22Rv1 (cell line): ENCODE measurements at regions not wholly inside any gene's neighbourhood (a gene's known extent, or its start where the extent isn't known, plus 50 kb on each side); places are given as distances from the start of the nearest gene placed in this dataset.

Experiments used
- H3K27ac ChIP-seq: fragments of 450-650 bp; 2 replicates; pipeline ENCODE4 v1.5.1; 2017
- ZFX ChIP-seq: fragments of 450-650 bp; IDR thresholded peaks from 2 replicates; pipeline ENCODE4 v1.6.1; 2017; ENCODE audit warnings: antibody characterized with exemption, borderline replicate concordance
- TF ChIP-seq, protein P1 (sequence below): fragments of 450-650 bp; IDR thresholded peaks from 2 replicates; pipeline ENCODE4 v1.5.1; 2017; ENCODE audit warnings: mild to moderate bottlenecking

- peak overlapping the region; percentile 64 for H3K27ac ChIP-seq
- TF ChIP-seq ZFX: no peak
- TF ChIP-seq, protein P1, sequence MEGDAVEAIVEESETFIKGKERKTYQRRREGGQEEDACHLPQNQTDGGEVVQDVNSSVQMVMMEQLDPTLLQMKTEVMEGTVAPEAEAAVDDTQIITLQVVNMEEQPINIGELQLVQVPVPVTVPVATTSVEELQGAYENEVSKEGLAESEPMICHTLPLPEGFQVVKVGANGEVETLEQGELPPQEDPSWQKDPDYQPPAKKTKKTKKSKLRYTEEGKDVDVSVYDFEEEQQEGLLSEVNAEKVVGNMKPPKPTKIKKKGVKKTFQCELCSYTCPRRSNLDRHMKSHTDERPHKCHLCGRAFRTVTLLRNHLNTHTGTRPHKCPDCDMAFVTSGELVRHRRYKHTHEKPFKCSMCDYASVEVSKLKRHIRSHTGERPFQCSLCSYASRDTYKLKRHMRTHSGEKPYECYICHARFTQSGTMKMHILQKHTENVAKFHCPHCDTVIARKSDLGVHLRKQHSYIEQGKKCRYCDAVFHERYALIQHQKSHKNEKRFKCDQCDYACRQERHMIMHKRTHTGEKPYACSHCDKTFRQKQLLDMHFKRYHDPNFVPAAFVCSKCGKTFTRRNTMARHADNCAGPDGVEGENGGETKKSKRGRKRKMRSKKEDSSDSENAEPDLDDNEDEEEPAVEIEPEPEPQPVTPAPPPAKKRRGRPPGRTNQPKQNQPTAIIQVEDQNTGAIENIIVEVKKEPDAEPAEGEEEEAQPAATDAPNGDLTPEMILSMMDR: no peak
These were observed 153.3 kb upstream of the ERCC6L2 start for GRCh38 chr9:95722141-95722540.

DNA sequence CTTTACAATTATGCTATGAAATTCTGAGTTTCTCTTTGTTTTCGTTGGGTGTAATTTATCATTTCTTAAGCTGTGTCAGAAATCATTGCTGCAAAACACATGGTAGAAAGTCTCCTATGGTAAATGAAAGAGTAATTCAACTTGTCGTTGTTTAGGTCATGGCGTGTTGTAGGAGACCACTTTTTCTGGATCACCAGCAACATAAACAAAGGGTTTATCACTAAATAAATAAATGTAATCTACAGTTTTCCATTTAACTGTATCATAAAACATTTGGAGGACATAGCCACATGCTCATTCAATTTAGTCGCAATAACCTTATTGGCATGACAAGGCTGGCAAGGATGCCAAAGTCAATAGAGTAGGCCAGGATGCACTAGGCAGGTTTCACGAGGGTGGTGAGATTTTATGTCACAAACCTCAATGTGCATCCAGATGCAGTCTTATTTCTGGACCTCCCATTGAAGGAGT is 154.4 kb upstream of the ERCC6L2 start:
- H3K27ac ChIP-seq: peak overlapping the region; percentile 64
- TF ChIP-seq ZFX: no peak
- TF ChIP-seq, protein P1: no peak

DNA sequence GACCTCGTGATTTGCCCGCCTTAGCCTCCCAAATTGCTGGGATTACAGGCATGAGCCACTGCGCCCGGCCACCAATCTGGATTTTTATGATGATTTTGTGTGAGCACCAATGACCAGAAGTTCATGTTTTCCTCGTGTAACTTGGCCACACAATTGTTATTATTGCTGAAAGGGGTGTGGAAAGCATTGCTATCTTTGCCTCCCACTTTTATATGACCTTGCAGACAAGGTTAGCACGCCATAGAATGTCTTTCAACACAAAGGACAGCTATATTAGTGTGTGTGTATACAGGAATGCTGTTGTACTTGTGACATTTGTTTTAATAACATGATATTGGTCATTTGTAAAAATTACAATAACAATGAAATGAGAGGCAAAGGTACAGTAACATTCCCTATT is 155.0 kb upstream of the ERCC6L2 start:
- TF ChIP-seq ZFX: no peak
- TF ChIP-seq, protein P1: no peak
- H3K27ac ChIP-seq: peak overlapping the region; percentile 64

DNA sequence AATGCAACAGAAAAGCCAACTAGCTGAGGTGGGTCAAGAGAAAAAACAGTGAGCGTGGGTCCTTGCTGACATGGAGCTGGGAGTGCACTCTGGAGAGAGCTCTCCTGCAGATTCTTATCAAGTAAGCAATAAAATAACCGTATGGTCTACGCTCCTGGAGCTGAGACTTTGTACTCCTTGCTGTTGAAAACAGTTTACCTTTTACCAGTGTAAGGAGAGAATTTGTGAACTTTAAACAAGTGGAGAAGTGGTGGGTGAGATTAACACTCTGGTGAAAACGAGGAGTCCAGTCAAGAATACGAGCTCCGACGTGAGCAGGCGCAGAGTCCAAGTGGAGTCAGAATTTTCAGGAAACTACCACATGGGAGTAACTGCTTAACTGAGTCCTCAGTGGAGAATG is 156.1 kb upstream of the ERCC6L2 start:
- no peak for TF ChIP-seq ZFX
- TF ChIP-seq, protein P1: no peak
- H3K27ac ChIP-seq: no peak overlapping the region

DNA sequence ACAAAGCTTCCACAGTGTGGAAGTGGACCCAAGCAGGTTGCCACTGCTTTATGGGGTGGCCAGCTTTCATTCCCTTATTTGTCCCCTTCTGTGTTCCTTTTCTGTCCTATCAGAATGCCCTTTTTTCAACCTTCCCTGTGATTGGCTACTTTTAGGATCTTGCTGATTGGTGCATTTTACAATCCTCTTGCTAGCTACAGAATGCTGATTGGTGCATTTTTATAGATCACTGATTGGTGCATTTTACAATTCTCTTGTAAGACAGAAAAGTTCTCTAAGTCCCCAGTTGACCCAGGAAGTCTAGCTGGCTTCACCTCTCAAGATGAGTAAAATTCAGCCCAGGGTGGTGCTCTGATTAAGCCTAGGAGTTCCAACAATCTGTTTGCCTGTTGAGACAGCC is 157.2 kb upstream of the ERCC6L2 start:
- no peak for TF ChIP-seq ZFX
- TF ChIP-seq, protein P1: no peak
- no peak overlapping the region for H3K27ac ChIP-seq

DNA sequence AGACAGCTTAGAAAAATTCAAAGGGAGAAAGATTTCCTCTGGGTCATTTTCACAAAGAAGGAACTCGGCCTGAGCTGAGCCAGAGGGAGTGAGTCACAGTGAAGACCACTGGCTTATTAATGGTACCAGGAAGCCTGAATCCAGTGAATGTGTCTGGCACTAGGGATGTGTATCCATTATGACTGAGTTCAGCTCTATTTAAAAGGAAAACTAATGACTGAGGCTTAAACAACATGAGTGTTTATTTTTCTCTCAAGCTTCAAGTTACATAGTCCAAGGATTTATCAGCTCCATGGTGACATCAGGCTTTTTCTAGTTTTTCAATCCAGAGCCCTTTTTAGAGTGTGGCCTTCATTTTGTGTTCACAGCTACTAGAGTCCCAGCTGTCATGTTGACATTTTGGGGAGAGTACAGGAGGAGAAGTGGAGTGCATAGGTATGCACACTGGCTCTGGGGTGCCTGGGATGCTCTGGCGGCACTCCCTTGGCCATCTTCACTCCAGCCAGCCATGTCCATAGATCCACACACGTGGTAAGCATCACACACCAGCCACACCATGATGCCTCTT is 159.5 kb upstream of the ERCC6L2 start:
- TF ChIP-seq, protein P1: no peak
- no peak for TF ChIP-seq ZFX
- H3K27ac ChIP-seq: no peak overlapping the region

DNA sequence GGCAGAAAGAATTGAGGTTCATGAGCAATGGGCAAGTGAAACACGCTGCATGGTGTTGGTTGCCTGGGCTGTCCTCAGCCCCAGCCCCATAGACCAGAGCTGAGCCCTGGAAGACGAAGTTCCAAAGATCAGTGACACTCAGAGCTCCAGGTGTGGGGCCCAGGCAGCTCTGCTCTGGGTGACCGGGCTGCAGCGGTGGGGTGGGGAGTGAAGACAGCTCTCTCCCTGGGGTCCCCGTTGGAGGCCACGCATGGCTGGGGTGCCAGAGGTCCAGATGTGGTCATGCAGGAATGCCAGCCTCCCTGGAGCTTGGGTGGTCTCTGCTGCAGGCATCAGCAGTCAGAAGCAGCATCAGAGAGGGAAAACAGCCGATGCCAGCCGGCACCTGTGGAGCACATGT is 165.0 kb upstream of the ERCC6L2 start:
- no peak for TF ChIP-seq ZFX
- TF ChIP-seq, protein P1: no peak
- no peak overlapping the region for H3K27ac ChIP-seq
